C4-2B (cell line): ENCODE measurements at regions not wholly inside any gene's neighbourhood (a gene's known extent, or its start where the extent isn't known, plus 50 kb on each side); places are given as distances from the start of the nearest gene placed in this dataset.

ENCODE experiments used
- CTCF ChIP-seq: fragments of 450-650 bp; conservative IDR thresholded peaks from 2 replicates; pipeline ENCODE4 v1.5.1; 2017; ENCODE audit warnings: mild to moderate bottlenecking
- ZFX ChIP-seq: fragments of 450-650 bp; IDR thresholded peaks from 2 replicates; pipeline ENCODE4 v1.6.1; 2017

- TF ChIP-seq CTCF (peak; percentile 64), ZFX (no peak)
Observed at GRCh38 chr13:91185294-91185863, 162.1 kb upstream of the MIR17HG start.
